Breast epithelium (tissue), 3 donors: ENCODE measurements at regions not wholly inside any gene's neighbourhood (a gene's known extent, or its start where the extent isn't known, plus 50 kb on each side); places are given as distances from the start of the nearest gene placed in this dataset.

Experiments
- CTCF ChIP-seq, 3 donors: fragments of 450-650 bp; IDR thresholded peaks; one replicate each; pipeline ENCODE4 v1.5.1; 2016 to 2017; ENCODE audit warnings: antibody characterized with exemption in 3 of 3, mild to moderate bottlenecking in 3 of 3, moderate library complexity in 3 of 3
- POLR2A ChIP-seq: fragments of 450-650 bp; IDR thresholded peaks from one replicate; pipeline ENCODE4 v1.6.1; 2016; ENCODE audit warnings: antibody characterized with exemption, mild to moderate bottlenecking, moderate library complexity
- POLR2AphosphoS5 ChIP-seq, 3 donors: sonication (generic); formaldehyde crosslinking; IDR thresholded peaks; one replicate each; pipeline ENCODE4 v1.6.1; 2017; ENCODE audit warnings: antibody characterized with exemption in 3 of 3

DNA sequence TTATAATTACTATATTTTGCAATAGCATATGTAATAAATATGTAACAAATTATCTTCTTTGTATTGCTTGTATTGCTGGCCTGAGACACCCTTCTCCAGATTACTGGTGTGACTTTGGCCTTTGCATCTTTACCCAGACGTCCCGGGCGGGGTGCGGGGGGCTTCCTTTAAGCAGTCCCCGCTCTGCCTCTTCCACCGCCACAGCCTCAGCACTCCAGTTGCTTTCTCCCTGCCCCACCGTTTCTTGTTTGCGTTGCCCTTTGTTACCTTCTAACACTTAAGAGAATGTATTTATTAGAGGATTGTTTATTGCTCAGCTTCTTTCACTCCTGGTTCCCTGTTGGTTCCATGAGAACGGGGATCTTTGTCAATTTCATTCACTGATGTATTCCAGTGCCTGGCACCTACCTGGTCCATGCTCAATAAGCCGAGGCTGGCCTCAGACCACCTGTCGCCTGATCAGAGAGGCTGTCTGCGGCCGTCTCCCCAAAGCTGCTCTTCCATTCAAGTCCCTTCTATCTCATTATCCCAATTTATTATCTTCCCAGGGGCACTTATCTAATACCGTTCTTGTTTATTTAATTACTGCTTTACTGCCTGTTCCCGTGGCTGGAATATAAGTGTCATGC is 100.5 kb upstream of the RFLNA start:
- TF ChIP-seq CTCF (IDR thresholded peaks at IDR 0.05) (no peak), POLR2AphosphoS5 (IDR thresholded peaks at IDR 0.05) (no peak), POLR2A (no peak)
